Upper lobe of left lung (tissue), 4 donors: ENCODE measurements at regions not wholly inside any gene's neighbourhood (a gene's known extent, or its start where the extent isn't known, plus 50 kb on each side); places are given as distances from the start of the nearest gene placed in this dataset.

Experiments
- POLR2A ChIP-seq, 4 donors: fragments of 450-650 bp; IDR thresholded peaks; one replicate each; pipeline ENCODE4 v1.5.1; 2016 to 2017; ENCODE audit warnings: antibody characterized with exemption in 4 of 4, mild to moderate bottlenecking in 2 of 4
- TF ChIP-seq, protein P1 (sequence below), 6 experiments: fragments of 450-650 bp in 4 of 6; fragments of 200-600 bp in 2 of 6; sonication (generic) in 2 of 6; IDR thresholded peaks; one replicate each; pipeline ENCODE4 v1.5.1; 2016 to 2019; ENCODE audit warnings: antibody characterized with exemption in 6 of 6

DNA sequence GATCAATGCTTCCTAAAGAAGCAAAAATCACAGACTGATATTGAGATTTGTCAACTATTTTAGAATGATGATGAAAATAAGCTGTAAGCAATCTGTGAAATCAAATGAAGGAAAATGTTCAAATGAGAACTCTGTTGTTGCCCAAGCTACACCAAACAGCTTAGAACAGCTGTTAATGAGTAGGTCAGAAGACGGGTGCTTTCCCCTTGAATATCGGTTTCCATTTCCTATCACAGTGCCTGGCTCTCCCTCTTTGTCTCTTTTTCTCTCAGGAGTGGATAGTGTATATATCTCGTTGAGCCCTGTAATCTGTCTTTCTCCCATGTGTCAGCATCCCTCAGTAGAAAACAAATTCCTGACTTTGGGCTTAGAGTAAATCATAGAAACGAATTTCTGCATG lies 1592.9 kb upstream of the TENM3 start:
- TF ChIP-seq, protein P1, sequence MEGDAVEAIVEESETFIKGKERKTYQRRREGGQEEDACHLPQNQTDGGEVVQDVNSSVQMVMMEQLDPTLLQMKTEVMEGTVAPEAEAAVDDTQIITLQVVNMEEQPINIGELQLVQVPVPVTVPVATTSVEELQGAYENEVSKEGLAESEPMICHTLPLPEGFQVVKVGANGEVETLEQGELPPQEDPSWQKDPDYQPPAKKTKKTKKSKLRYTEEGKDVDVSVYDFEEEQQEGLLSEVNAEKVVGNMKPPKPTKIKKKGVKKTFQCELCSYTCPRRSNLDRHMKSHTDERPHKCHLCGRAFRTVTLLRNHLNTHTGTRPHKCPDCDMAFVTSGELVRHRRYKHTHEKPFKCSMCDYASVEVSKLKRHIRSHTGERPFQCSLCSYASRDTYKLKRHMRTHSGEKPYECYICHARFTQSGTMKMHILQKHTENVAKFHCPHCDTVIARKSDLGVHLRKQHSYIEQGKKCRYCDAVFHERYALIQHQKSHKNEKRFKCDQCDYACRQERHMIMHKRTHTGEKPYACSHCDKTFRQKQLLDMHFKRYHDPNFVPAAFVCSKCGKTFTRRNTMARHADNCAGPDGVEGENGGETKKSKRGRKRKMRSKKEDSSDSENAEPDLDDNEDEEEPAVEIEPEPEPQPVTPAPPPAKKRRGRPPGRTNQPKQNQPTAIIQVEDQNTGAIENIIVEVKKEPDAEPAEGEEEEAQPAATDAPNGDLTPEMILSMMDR (IDR thresholded peaks at IDR 0.05): no peak
- no peak for TF ChIP-seq POLR2A (IDR thresholded peaks at IDR 0.05)
